HUES6 (cell line): ENCODE measurements at regions not wholly inside any gene's neighbourhood (a gene's known extent, or its start where the extent isn't known, plus 50 kb on each side); places are given as distances from the start of the nearest gene placed in this dataset.

Experiments used
- H3K27ac ChIP-seq: 2 replicates; pipeline ENCODE4 v1.7.0; 2013; ENCODE audit warnings: low read depth, mild to moderate bottlenecking, low read length, inconsistent platforms
- H3K27me3 ChIP-seq: 2 replicates; pipeline ENCODE4 v1.6.1; 2013; ENCODE audit warnings: low read length; ENCODE audit not compliant: control insufficient read depth, insufficient read depth
- H3K36me3 ChIP-seq: 2 replicates; pipeline ENCODE4 v1.6.1; 2013; ENCODE audit warnings: low read length; ENCODE audit not compliant: control insufficient read depth, insufficient read depth
- H3K4me1 ChIP-seq: 2 replicates; pipeline ENCODE4 v1.6.1; 2013; ENCODE audit warnings: low read length; ENCODE audit not compliant: control insufficient read depth, insufficient read depth
- H3K4me3 ChIP-seq: 2 replicates; pipeline ENCODE4 v1.5.1; 2013; ENCODE audit warnings: low read depth, low read length
- H3K9ac ChIP-seq: one replicate; pipeline ENCODE4 v1.6.1; 2013; ENCODE audit warnings: mild to moderate bottlenecking, low read length
- H3K9me3 ChIP-seq: 2 replicates; pipeline ENCODE4 v1.6.1; 2013; ENCODE audit warnings: low read depth, low read length; ENCODE audit not compliant: control insufficient read depth, insufficient read depth

GRCh38 chr1:239755107-239755912, 336.4 kb upstream of the FMN2 start:
- Histone ChIP-seq H3K27ac (no peak overlapping the region), H3K4me1 (peaks cover 14% of the 10 kb centered on the region; the same call in 1 of the 2 replicates), H3K36me3 (no peaks in the 10 kb centered on the region), H3K27me3 (no peaks in the 10 kb centered on the region), H3K4me3 (no peak overlapping the region), H3K9me3 (no peaks in the 10 kb centered on the region), H3K9ac (no peak overlapping the region)

- H3K36me3 ChIP-seq: no peaks in the 10 kb centered on the region
- peaks cover 14% of the 10 kb centered on the region; the same call in 1 of the 2 replicates for H3K4me1 ChIP-seq
- H3K4me3 ChIP-seq: no peak overlapping the region
- H3K9ac ChIP-seq: no peak overlapping the region
- no peaks in the 10 kb centered on the region for H3K9me3 ChIP-seq
- no peaks in the 10 kb centered on the region for H3K27me3 ChIP-seq
- no peak overlapping the region for H3K27ac ChIP-seq
Observed at GRCh38 chr1:239757716-239758115, 334.0 kb upstream of the FMN2 start.

- Histone ChIP-seq H3K36me3 (no peaks in the 10 kb centered on the region), H3K9ac (no peak overlapping the region), H3K27me3 (no peaks in the 10 kb centered on the region), H3K27ac (no peak overlapping the region), H3K4me3 (no peak overlapping the region), H3K4me1 (peaks cover 14% of the 10 kb centered on the region; the same call in 1 of the 2 replicates), H3K9me3 (no peaks in the 10 kb centered on the region)
Observed at GRCh38 chr1:239758756-239759155, 332.9 kb upstream of the FMN2 start.

GRCh38 chr1:239761509-239761908, 330.2 kb upstream of the FMN2 start:
- H3K27me3 ChIP-seq: no peaks in the 10 kb centered on the region
- H3K27ac ChIP-seq: no peak overlapping the region
- H3K36me3 ChIP-seq: no peaks in the 10 kb centered on the region
- no peak overlapping the region for H3K9ac ChIP-seq
- H3K4me3 ChIP-seq: no peak overlapping the region
- H3K9me3 ChIP-seq: no peaks in the 10 kb centered on the region
- no peaks in the 10 kb centered on the region for H3K4me1 ChIP-seq

- Histone ChIP-seq H3K9ac (no peak overlapping the region), H3K9me3 (no peaks in the 10 kb centered on the region), H3K36me3 (no peaks in the 10 kb centered on the region), H3K27ac (no peak overlapping the region), H3K4me3 (no peak overlapping the region), H3K4me1 (no peaks in the 10 kb centered on the region), H3K27me3 (no peaks in the 10 kb centered on the region)
Observed at GRCh38 chr1:239763850-239764249, 327.8 kb upstream of the FMN2 start.

- no peaks in the 10 kb centered on the region for H3K4me1 ChIP-seq
Observed at GRCh38 chr1:239764546-239764945, 327.1 kb upstream of the FMN2 start.

GRCh38 chr1:239765163-239765562, 326.5 kb upstream of the FMN2 start:
- Histone ChIP-seq H3K36me3 (no peaks in the 10 kb centered on the region), H3K27ac (no peak overlapping the region), H3K27me3 (no peaks in the 10 kb centered on the region), H3K4me1 (no peaks in the 10 kb centered on the region), H3K9me3 (no peaks in the 10 kb centered on the region), H3K4me3 (no peak overlapping the region), H3K9ac (no peak overlapping the region)

More at GRCh38 chr1:239764546-239764945, 327.1 kb upstream of the FMN2 start:
- Histone ChIP-seq H3K9me3 (no peaks in the 10 kb centered on the region), H3K36me3 (no peaks in the 10 kb centered on the region), H3K27me3 (no peaks in the 10 kb centered on the region), H3K27ac (no peak overlapping the region), H3K9ac (no peak overlapping the region), H3K4me3 (no peak overlapping the region)

GRCh38 chr1:239771550-239771949, 320.1 kb upstream of the FMN2 start:
- Histone ChIP-seq H3K4me1 (peaks cover 17% of the 10 kb centered on the region; the same call in 1 of the 2 replicates), H3K9ac (no peak overlapping the region), H3K4me3 (no peak overlapping the region), H3K27ac (no peak overlapping the region), H3K27me3 (no peaks in the 10 kb centered on the region), H3K36me3 (no peaks in the 10 kb centered on the region), H3K9me3 (no peaks in the 10 kb centered on the region)

GRCh38 chr1:239772446-239772845, 319.2 kb upstream of the FMN2 start:
- no peak overlapping the region for H3K27ac ChIP-seq
- no peak overlapping the region for H3K4me3 ChIP-seq
- H3K36me3 ChIP-seq: no peaks in the 10 kb centered on the region
- H3K9me3 ChIP-seq: no peaks in the 10 kb centered on the region
- no peak overlapping the region for H3K9ac ChIP-seq
- H3K27me3 ChIP-seq: no peaks in the 10 kb centered on the region
- peaks cover 17% of the 10 kb centered on the region; the same call in 1 of the 2 replicates for H3K4me1 ChIP-seq

GRCh38 chr1:239775466-239775865, 316.2 kb upstream of the FMN2 start:
- Histone ChIP-seq H3K27me3 (no peaks in the 10 kb centered on the region), H3K9me3 (no peaks in the 10 kb centered on the region), H3K27ac (no peak overlapping the region), H3K36me3 (no peaks in the 10 kb centered on the region), H3K4me1 (peaks cover 17% of the 10 kb centered on the region; the same call in 1 of the 2 replicates), H3K9ac (no peak overlapping the region), H3K4me3 (no peak overlapping the region)

- no peaks in the 10 kb centered on the region for H3K27me3 ChIP-seq
Observed at GRCh38 chr1:239778208-239778813, 313.4 kb upstream of the FMN2 start.

More at GRCh38 chr1:239778208-239778813, 313.4 kb upstream of the FMN2 start:
- Histone ChIP-seq H3K9ac (no peak overlapping the region), H3K9me3 (no peaks in the 10 kb centered on the region), H3K4me1 (peaks cover 17% of the 10 kb centered on the region; the same call in 1 of the 2 replicates), H3K4me3 (no peak overlapping the region), H3K36me3 (no peaks in the 10 kb centered on the region), H3K27ac (no peak overlapping the region)
